MM.1S (cell line): ENCODE measurements at regions not wholly inside any gene's neighbourhood (a gene's known extent, or its start where the extent isn't known, plus 50 kb on each side); places are given as distances from the start of the nearest gene placed in this dataset.

Experiments used
- DNase-seq: peaks from one replicate; pipeline ENCODE4 v3.0.0-alpha.2; 2015
- H2AFZ ChIP-seq: fragments of 300-600 bp; sonication (generic); 2 replicates; pipeline ENCODE4 v1.6.0; 2016; ENCODE audit warnings: antibody characterized with exemption, low read length
- H3F3A ChIP-seq: fragments of 300-600 bp; sonication (generic); 2 replicates; pipeline ENCODE4 v1.6.1; 2016; ENCODE audit warnings: mild to moderate bottlenecking, antibody characterized with exemption, low read length, moderate library complexity, mixed read lengths; ENCODE audit not compliant: insufficient read depth
- H3K27ac ChIP-seq: fragments of 300-600 bp; sonication (generic); 2 replicates; pipeline ENCODE4 v1.5.1; 2016; ENCODE audit warnings: mild to moderate bottlenecking, low read length
- H3K27me3 ChIP-seq: fragments of 300-600 bp; sonication (generic); replicated peaks from 2 replicates; pipeline ENCODE4 v1.6.0; 2016; ENCODE audit warnings: low read length; ENCODE audit not compliant: insufficient read depth
- H3K36me3 ChIP-seq: fragments of 300-600 bp; sonication (generic); replicated peaks from 2 replicates; pipeline ENCODE4 v1.6.1; 2016; ENCODE audit warnings: mild to moderate bottlenecking, low read length, mixed read lengths; ENCODE audit not compliant: insufficient read depth
- H3K4me1 ChIP-seq: fragments of 300-600 bp; sonication (generic); 2 replicates; pipeline ENCODE4 v1.6.1; 2016; ENCODE audit warnings: low read length, mixed read lengths
- H3K4me2 ChIP-seq: fragments of 300-600 bp; sonication (generic); 2 replicates; pipeline ENCODE4 v1.6.0; 2016; ENCODE audit warnings: low read depth, low read length
- H3K4me3 ChIP-seq: fragments of 300-600 bp; sonication (generic); 2 replicates; pipeline ENCODE4 v1.5.1; 2016; ENCODE audit warnings: low read length, mixed read lengths
- H3K79me2 ChIP-seq: fragments of 300-600 bp; sonication (generic); 2 replicates; pipeline ENCODE4 v1.6.1; 2016; ENCODE audit warnings: mixed run types, low read length, mixed read lengths
- H3K9ac ChIP-seq: fragments of 300-600 bp; sonication (generic); 2 replicates; pipeline ENCODE4 v1.6.1; 2016; ENCODE audit warnings: low read length, mixed read lengths
- H3K9me2 ChIP-seq: fragments of 300-600 bp; sonication (generic); replicated peaks from 2 replicates; pipeline ENCODE4 v1.6.1; 2016; ENCODE audit warnings: mild to moderate bottlenecking, low read length, mixed read lengths; ENCODE audit not compliant: insufficient read depth
- H3K9me3 ChIP-seq: fragments of 300-600 bp; sonication (generic); replicated peaks from 2 replicates; pipeline ENCODE4 v1.6.1; 2016; ENCODE audit warnings: mild to moderate bottlenecking, low read length, mixed read lengths; ENCODE audit not compliant: insufficient read depth
- H4K20me1 ChIP-seq: fragments of 300-600 bp; sonication (generic); 2 replicates; pipeline ENCODE4 v1.6.1; 2016; ENCODE audit warnings: mild to moderate bottlenecking, low read length, moderate library complexity, mixed read lengths; ENCODE audit not compliant: insufficient read depth
- CTCF ChIP-seq: fragments of 300-600 bp; sonication (generic); IDR thresholded peaks from 2 replicates; pipeline ENCODE4 v1.5.1; 2016; ENCODE audit warnings: antibody characterized with exemption, low read length, mixed read lengths
- EZH2 ChIP-seq: fragments of 300-600 bp; sonication (generic); optimal IDR thresholded peaks from 2 replicates; pipeline ENCODE3; 2017; ENCODE audit warnings: low read depth, mild to moderate bottlenecking, antibody characterized with exemption, low read length, mixed read lengths
- EZH2phosphoT487 ChIP-seq: fragments of 300-600 bp; sonication (generic); IDR thresholded peaks from 2 replicates; pipeline ENCODE4 v1.6.1; 2018; ENCODE audit warnings: antibody characterized with exemption, low read length

GRCh38 chr12:115511986-115512711 lies 765.3 kb downstream of the MED13L start:
- Histone ChIP-seq H3K9ac (no peak overlapping the region), H3K27ac (no peak overlapping the region), H3K4me2 (no peak overlapping the region), H3K4me3 (no peak overlapping the region), H3K4me1 (no peaks in the 10 kb centered on the region), H4K20me1 (no peaks in the 10 kb centered on the region), H3K27me3 (no peaks in the 10 kb centered on the region; the same call in 1 of the 2 replicates), H3K79me2 (no peaks in the 10 kb centered on the region), H2AFZ (no peak overlapping the region), H3K9me3 (no peaks in the 10 kb centered on the region), H3F3A (no peaks in the 10 kb centered on the region), H3K9me2 (no peaks in the 10 kb centered on the region), H3K36me3 (no peaks in the 10 kb centered on the region)
- no peak for TF ChIP-seq EZH2
- TF ChIP-seq EZH2phosphoT487 = no peak
- TF ChIP-seq CTCF = no peak
- DNase-seq = no peak

GRCh38 chr12:115511305-115511704 lies 766.2 kb downstream of the MED13L start:
- no peaks in the 10 kb centered on the region; the same call in 1 of the 2 replicates for H3K27me3 ChIP-seq

GRCh38 chr12:115508990-115509389 lies 768.5 kb downstream of the MED13L start:
- Histone ChIP-seq H3K9me3 (no peaks in the 10 kb centered on the region), H3K27me3 (peaks cover 7% of the 10 kb centered on the region; the same call in 1 of the 2 replicates), H3K79me2 (no peaks in the 10 kb centered on the region), H3K9me2 (no peaks in the 10 kb centered on the region), H3K9ac (no peak overlapping the region), H3K27ac (no peak overlapping the region), H3K4me1 (peaks cover 6% of the 10 kb centered on the region), H3K36me3 (no peaks in the 10 kb centered on the region), H3K4me3 (no peak overlapping the region), H2AFZ (no peak overlapping the region), H3F3A (no peaks in the 10 kb centered on the region), H3K4me2 (no peak overlapping the region), H4K20me1 (no peaks in the 10 kb centered on the region)
- TF ChIP-seq EZH2 (no peak), EZH2phosphoT487 (no peak), CTCF (no peak)
- no peak for DNase-seq

More at GRCh38 chr12:115511305-115511704, 766.2 kb downstream of the MED13L start:
- no peak overlapping the region for H3K9ac ChIP-seq
- no peak overlapping the region for H3K4me3 ChIP-seq
- no peaks in the 10 kb centered on the region for H3K9me3 ChIP-seq
- no peaks in the 10 kb centered on the region for H3K4me1 ChIP-seq
- H3K9me2 ChIP-seq = no peaks in the 10 kb centered on the region
- no peaks in the 10 kb centered on the region for H3K36me3 ChIP-seq
- no peaks in the 10 kb centered on the region for H3K79me2 ChIP-seq
- TF ChIP-seq CTCF (no peak), EZH2phosphoT487 (no peak)
- no peaks in the 10 kb centered on the region for H3F3A ChIP-seq
- DNase-seq = no peak
- H4K20me1 ChIP-seq = no peaks in the 10 kb centered on the region
- H3K27ac ChIP-seq = no peak overlapping the region
- no peak overlapping the region for H3K4me2 ChIP-seq
- H2AFZ ChIP-seq = no peak overlapping the region
